ENCODE measurements at regions not wholly inside any gene's neighbourhood (a gene's known extent, or its start where the extent isn't known, plus 50 kb on each side); places are given as distances from the start of the nearest gene placed in this dataset.

DNA sequence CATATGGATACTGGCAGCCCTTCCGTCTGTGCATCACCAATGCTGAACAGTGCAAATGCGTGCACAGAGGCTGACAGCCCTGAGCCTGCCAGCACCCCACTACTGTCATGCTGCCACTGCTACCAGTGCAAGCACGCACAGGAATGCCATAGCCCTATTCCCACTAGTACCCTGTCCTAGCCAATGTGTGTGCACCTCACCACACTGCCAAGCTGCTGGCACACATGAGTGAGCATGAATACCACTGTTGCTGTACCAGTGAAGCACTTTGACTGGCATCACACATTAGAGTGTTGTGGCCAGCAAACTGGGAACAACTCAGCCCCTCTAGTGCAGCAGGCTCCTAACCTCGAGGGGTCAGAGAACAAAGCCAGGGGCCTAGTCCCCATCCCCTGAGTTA lies 102.9 kb upstream of the PCDH10 start:
- TF ChIP-seq, protein P1, sequence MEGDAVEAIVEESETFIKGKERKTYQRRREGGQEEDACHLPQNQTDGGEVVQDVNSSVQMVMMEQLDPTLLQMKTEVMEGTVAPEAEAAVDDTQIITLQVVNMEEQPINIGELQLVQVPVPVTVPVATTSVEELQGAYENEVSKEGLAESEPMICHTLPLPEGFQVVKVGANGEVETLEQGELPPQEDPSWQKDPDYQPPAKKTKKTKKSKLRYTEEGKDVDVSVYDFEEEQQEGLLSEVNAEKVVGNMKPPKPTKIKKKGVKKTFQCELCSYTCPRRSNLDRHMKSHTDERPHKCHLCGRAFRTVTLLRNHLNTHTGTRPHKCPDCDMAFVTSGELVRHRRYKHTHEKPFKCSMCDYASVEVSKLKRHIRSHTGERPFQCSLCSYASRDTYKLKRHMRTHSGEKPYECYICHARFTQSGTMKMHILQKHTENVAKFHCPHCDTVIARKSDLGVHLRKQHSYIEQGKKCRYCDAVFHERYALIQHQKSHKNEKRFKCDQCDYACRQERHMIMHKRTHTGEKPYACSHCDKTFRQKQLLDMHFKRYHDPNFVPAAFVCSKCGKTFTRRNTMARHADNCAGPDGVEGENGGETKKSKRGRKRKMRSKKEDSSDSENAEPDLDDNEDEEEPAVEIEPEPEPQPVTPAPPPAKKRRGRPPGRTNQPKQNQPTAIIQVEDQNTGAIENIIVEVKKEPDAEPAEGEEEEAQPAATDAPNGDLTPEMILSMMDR (IDR thresholded peaks at IDR 0.05; ENCODE audit: low read depth, low read length), result no peak
- TF ChIP-seq EZH2phosphoT487 (IDR thresholded peaks at IDR 0.05; ENCODE audit: low read depth), result no peak

Data from OCI-LY3 (cell line).